KBM-7 (cell line): ENCODE measurements at regions not wholly inside any gene's neighbourhood (a gene's known extent, or its start where the extent isn't known, plus 50 kb on each side); places are given as distances from the start of the nearest gene placed in this dataset.
"Not testable (repeated sequence)": the region's sequence is repeated elsewhere in the genome, so short reads cannot be mapped to it uniquely, and the experiment has no call there.

Source experiments
- DNase-seq: peaks from one replicate; pipeline ENCODE4 v3.0.0-alpha.2; 2015
- in situ Hi-C: fragments of 300-500 bp; cut with MboI; formaldehyde crosslinking; loops from 2 replicates; pipeline ENCODE4 v1.14.3; 2020; ENCODE audit warnings: low sequenced_read_pairs, low pct_unique_long_range_greater_than_20kb, mixed read lengths

DNA sequence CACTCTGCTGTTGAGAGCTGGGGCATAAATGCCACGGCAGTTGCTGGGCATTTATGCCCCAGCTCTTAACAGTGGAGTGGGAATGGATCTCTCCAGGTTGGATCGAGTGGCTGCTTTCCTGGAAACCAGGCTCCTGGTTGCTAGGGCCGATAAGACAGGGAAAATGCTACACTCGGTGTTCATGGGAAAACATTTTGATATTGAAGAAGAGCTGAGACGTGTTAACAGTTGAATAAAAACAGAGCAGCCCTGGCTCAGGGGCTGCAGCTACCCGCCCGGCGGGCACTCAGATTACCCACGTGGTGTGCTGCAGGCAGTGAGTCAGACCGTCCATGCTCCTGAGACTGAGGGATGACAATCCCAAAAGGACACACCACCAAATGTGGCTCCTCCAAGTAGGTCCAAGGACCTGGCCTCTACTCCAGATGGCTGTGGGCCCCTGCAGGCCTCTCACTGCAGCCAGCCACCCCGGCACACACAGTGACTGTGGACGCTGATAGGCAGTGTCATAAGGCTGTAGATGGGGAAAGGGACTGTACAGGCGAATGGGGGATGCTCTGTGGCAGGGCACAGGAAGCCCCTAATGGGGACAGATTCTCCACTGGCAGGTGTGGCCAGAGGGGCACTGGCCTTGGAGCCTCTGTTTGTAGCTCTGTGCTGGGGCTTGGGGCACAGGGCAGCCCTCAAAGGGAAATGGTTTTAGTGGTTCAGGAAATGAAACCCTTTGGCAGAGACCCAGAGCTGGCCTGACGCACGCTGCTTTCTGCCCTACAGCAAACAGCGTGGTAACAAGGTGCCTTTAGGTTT lies 237.8 kb downstream of the LY86 start:
- in situ Hi-C loops = no loop called here
- peak; percentile 90 for DNase-seq

DNA sequence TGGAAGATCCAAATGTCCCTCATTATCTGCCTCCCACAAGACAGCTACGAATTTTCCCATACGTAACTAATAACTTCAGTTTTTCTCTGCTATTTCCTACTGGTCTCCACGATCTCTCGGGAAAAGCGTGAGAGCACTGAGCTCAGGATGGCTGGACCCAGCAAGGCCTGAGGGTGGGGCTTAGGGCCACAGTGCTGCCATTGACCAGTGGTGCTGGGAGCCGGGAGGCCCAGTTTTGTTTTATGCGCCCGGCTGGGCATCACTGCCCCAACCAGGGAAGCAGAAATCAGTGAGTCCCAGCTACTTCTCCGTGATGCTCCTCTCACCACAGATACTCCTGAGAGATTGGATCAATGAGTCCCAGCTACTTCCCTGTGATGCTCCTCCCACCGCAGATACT lies 238.4 kb downstream of the LY86 start:
- no peak for DNase-seq
- in situ Hi-C loops = no loop called here

DNA sequence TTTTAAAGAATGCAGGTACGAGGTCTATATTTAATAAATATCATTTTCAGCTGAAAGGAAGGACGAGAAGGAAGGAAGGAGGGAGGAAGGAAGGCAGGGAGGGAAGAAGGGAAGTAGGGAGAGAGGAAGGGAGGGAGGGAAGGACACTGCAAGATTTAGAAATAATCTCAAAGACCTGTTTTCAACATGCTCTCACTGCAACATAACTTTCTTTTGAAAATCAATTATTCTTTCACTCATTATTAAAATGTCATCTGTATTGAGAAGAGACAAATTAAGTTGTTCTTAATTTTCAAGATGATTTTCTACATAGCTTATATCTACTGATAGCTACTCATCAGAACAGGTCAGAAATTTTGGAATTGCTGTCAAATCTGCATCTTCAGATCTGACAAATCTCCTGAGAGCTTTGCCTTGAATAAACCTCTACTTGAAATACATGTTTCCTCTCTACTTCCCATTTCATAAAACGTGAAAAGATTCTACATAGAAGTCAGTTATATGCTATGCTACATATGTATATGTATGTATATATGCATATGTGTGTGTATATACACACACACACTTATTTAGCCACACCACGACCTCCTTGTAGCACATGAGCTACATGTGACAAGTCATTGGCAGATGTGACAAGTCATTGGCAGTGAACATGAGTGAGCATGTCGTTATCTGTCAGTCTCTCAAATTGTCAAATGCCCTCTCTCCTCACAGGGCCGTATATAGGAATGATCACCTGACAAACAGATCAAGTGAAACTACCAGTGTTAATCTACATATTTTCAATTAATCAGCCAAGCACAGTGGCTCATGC lies 241.6 kb downstream of the LY86 start:
- in situ Hi-C loops = no loop called here

DNA sequence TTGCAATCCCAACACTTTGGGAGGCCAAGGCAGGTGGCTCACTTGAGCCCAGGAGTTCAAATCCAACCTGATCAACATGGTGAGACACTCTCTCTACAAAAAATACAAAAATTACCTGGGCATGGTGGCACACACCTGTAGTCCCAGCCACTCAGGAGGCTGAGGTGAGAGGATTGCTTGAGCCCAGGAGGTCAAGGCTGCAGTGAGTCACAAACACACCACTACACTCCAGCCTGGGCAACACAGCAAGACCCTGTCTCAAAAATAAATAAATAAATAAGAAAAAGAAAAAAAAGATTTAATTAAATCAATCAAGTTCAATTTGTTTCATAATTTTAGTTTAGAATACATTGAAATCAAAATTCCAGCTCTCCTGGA lies 242.2 kb downstream of the LY86 start:
- DNase-seq, in situ Hi-C loops: not testable (repeated sequence)

More for the DNA sequence above, 241.6 kb downstream of the LY86 start:
- DNase-seq = no peak

DNA sequence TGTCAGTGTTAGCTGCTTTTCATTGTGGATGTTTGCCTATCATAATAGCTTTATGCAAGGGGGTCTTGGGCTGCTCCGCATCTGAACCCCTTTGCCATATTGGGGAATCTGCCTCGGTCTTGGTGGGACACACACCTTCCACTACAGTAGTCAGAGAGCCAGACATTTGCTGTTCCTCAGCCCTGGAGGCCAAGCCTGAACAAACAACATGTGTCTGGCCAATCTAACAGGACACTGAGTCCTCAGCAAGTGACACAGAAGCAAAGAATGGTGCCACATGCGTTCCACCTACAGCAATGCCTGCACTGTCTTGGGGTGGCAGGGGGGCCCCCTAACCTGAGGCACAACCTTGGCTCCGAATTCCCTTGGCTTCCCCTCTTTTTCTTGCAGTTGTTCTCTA lies 243.9 kb downstream of the LY86 start:
- in situ Hi-C loops = no loop called here
- DNase-seq = no peak

DNA sequence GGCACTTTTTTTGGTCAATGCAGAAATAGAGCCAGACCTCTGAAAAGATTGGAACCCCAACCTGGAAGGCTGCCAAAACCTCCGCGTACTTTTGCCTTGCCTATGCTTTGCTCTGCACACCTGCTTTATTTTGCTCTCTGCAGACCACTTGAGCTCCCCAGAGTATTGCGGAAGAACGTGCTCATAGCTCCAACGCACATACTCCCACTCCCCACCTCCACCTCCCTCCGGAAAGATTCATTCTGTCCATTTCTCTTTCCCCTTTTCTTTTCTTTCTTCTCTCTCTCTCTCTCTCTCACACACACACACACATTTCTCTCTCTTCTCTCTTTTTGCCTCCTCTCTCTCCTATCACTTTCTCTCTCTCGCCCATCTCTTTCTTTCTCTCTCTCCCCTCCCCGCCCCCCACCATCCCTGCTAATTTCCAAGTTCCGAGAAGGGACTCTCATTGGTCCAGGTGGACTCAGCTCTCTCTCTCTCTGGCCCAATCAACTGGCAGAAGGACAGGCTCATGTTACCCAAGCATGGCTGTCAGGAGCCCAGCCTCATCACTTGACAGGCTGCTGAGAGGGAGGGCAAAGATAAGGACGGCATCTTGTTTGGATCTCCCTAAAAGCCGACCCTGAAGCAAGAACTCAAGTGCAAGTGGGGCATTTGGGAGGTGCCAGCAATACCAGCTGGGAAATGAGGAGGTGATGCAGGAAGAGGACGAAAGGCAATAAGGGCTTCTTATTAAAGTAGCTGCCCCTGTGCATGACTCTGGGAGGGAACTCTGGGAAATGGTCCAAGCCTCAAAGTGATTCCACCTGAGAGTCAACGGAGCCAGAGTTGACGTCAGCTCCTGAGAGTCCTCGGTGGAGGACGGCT lies 246.1 kb downstream of the LY86 start:
- in situ Hi-C loops = no loop called here
- no peak for DNase-seq

DNA sequence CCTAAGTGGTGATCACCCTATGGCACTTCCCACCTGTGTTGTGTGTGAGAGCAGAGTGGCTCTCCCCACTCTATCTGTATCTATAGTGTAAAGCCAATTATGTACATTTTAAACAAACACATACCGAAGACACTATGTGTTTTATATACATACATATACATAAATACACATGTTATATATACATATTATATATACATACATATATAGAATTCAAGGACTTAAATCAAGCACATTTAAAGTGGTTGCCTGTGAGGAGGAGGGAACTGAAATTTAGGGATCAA lies 246.6 kb downstream of the LY86 start:
- no peak for DNase-seq
- in situ Hi-C loops = no loop called here

DNA sequence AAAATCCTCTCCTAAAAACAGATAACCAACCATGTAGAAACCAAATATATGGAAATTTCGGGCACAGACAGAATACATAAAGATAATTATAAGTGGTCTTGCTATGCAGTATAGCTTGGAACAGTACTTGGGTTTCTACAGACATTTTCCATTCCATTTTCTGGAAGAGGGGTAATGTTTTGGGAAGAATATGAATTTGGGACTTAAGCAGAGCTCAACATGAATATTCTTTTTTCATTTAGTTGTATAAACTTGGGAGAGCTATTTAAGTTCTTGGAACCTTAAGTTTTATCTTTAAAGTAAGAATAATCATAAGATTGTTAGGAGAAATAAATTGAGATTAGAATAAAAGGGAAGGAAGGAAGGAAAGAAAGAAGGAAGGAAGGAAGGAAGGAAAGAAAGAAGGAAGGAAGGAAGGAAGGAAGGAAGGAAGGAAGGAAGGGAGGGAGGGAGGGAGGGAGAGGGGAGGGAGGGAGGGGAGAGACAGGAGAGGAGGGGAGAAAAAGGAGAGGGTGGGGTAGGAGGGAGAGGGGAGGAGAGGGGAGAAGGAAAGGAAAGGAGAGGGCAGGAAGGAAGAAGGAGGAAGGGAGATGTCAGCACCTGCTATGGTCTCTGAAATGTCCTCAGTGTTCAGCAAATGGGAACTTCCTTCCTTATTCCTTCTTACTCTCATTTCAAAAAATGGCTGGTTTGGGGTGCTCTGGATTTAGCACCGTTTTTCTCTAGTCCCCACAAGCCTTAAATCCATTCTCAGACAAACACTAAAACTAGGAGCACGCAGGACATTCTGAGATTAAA lies 248.3 kb downstream of the LY86 start:
- no peak for DNase-seq
- in situ Hi-C loops = no loop called here

DNA sequence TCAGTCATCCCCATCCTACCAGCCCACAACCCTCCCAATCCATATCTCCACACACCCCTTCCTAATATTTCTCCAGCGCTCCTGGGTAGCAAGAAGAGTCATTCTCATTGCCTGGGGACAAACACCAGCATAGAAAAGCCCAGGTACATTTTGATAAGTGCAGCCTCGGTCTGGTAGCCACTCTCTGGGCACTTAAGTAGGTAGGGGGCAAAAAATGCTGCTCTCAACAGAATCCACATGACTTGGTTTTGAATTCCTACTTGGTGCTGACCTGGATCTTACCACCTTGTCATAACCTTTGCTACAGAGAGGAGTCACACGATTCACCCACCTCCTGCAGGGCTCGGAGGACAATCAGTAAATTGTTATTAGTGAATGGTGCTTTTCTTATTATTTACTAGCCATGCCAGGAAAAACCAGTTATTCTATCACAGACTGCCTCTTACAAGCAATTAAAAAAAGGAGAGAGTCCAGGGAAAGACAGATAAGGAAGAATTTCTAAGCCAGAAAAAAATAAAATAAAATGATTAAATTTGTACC lies 249.1 kb downstream of the LY86 start:
- no peak for DNase-seq
- in situ Hi-C loops = no loop called here

DNA sequence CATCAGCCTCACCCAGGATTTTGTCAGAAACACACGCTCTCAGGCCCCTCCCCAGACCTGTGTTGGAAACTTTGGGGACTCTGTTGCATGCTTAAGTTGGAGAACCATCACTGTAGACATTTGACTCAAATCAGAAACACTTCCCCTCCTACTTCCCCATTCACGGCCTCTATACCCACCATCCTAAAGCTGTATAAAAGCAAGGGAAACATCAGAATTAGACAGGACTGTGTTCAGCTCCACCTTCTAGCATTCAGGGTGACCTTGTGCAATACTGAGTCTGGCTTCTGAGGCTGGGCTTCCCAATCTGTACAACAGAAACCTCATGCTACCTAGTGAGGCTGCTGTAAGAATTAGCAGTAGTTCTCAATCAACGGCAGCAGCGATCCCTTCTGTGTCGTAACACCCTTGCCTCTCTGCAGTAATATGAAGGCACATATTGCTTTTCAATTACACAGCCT lies 252.3 kb downstream of the LY86 start:
- peak; percentile 73 for DNase-seq
- in situ Hi-C loops = no loop called here

DNA sequence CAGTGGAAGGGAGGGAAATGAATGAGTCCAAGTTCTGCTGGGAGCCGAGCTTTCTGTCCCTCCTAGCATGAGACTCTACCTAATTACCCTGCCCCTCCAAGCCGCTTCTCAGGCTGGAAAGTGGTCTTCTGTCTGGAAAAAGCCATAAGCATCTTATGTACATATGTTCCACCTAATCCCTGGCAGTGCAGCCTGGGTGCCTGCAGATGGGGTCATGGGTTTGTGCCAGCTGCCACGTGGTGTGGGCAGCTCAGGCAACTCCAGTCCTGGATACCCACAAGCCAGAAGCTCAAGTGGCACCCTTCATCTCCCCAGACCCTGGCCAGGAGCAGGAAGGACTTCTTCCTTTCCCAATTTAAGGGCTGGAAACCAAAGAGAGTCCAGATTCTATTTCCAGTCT lies 253.1 kb downstream of the LY86 start:
- in situ Hi-C loops = no loop called here
- DNase-seq = no peak

DNA sequence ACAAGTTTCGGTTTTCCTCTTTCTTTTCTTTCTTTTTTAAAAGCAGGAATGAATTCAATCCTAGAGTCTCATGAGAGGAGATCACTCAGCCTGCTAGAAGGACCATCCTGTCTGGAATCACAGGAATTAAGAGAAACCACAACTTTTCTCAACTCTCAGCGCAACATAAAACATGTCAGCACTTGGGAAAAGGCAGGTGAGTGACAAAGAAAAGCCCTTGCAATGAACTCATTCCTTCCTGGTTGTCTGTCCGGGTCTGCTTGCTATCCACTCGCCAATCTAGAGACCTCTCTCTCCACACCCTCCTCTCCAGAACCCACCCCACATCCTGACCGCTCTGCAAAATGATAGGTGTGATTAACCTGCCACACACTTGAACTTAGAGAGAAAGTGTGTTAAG lies 253.8 kb downstream of the LY86 start:
- in situ Hi-C loops = no loop called here
- no peak for DNase-seq

DNA sequence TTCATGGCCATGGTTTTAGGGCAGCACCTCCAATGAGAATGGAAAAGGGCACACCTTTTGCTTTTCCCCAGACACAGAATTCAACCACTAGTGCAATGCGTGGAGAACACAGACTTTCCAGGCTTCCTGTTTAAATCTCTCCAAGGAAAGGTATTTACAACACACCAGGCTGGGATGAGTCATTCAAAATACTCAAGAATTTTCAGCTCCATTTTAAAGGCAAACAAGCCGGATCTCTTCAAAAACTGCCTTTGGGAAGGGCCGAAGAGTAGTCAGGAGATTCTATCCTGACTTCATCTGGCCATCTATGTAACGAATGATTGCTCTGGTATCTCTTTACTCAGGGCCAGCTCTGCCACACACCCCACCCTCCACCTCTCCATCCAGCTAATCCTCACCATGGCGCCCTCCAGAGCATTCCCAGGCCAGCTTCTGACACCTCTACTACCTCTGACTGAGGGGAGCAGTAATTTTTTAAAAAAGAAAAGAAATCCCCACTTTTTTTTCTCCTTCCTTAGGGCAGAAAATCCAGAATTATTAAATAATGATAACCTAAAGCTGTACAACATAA lies 254.6 kb downstream of the LY86 start:
- DNase-seq = no peak

DNA sequence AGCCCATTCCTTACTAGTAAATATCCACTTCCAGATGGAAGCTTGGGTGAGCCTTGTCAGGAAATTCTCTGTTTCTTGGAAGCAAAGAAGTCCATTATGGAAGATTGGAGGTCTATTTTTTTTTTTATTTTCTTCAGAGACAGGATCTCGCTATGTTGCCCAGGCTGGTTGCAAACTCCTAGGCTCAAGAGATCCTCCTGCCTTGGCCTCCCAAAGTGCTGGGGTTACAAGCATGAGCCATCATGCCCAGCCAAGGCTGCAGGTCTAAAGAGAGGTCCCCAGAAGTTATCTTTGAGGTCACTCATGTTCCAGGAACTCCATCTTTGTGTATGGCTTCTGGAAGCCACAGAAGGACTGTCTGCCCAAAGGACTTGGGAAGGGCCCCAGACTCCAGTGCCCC lies 255.3 kb downstream of the LY86 start:
- DNase-seq = no peak
- in situ Hi-C loops = no loop called here

More for the DNA sequence above, 254.6 kb downstream of the LY86 start:
- in situ Hi-C loops = no loop called here

DNA sequence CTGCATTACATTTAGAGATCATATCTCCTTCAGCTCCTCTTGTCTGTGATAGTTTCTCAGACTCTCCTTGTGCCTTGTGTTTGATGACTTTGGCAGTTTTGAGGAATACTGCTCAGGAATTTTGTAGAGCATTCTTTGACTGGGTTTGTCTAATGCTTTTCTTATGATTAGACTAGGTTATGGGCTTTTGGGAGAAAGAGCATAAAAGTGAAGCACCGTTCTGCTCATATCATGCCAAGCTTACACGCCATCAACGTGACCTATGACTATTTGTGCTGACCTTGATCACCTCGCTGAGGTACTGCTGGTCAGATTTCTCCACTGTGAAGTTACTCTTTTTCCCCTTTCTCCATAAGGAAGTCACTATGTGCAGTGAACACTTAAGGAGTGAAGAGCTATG lies 256.0 kb downstream of the LY86 start:
- in situ Hi-C loops = no loop called here
- no peak for DNase-seq

DNA sequence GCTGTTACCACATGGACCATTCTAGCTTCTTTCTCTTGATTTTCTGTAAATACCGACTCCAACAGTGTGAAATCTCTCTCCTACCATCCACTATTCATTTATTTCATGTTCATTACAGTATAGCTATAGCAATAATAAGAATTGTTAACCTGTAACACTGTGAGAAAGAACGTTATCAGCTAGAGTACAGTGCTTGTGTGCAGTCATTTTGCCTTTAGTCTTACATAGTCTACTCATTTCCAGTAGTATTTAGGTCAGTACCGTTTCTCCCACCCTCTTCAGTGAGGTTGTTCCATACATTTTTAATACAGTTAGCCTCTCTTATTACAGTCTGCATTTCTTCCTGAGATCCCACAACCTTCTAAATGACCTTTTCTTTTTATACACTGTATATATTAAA lies 257.1 kb downstream of the LY86 start:
- in situ Hi-C loops = no loop called here

DNA sequence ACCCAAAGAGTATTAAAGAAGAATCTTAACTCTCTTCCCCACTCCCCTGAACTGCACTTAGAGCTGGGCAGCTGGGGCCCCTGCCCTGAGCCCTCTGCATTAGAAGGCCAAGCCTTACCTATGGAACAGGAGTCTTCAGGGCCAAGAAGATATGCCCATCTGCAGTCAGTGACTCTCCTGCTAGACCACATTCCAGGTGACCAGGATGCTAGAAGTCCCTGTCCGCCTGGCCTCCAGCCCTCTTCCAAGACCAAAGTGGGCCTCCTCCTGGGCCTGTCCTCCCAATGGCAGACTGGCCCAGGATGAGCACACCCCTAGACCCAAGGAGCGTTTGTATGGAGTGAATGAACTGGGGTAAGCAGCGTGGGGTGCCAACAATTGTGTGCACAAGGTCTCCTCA lies 259.1 kb downstream of the LY86 start:
- in situ Hi-C loops = no loop called here
- no peak for DNase-seq

More for the DNA sequence above, 257.1 kb downstream of the LY86 start:
- no peak for DNase-seq
